GM19395 (cell line): ENCODE measurements at regions not wholly inside any gene's neighbourhood (a gene's known extent, or its start where the extent isn't known, plus 50 kb on each side); places are given as distances from the start of the nearest gene placed in this dataset.

Experiments used
- ATAC-seq: cut with Tn5 transposase; IDR thresholded peaks from one replicate; pipeline ENCODE4 v1.9.1; 2021; ENCODE audit warnings: mild to moderate bottlenecking, moderate library complexity; ENCODE audit not compliant: unreplicated experiment

GRCh38 chr1:25082216-25082899 lies 149.9 kb downstream of the SYF2 start:
- no peak for ATAC-seq

GRCh38 chr1:25081496-25081895 lies 150.8 kb downstream of the SYF2 start:
- ATAC-seq = no peak

GRCh38 chr1:25080294-25081209 lies 150.5 kb upstream of the RUNX3 start:
- no peak for ATAC-seq

- ATAC-seq = no peak
Observed at GRCh38 chr1:25079048-25079447, 149.0 kb upstream of the RUNX3 start.

- ATAC-seq = no peak
Observed at GRCh38 chr1:25074351-25075227, 144.5 kb upstream of the RUNX3 start.

- no peak for ATAC-seq
Observed at GRCh38 chr1:25073640-25074270, 143.7 kb upstream of the RUNX3 start.

- no peak for ATAC-seq
Observed at GRCh38 chr1:25072461-25072860, 142.4 kb upstream of the RUNX3 start.

- ATAC-seq = no peak
Observed at GRCh38 chr1:25068829-25069228, 138.8 kb upstream of the RUNX3 start.

- ATAC-seq = no peak
Observed at GRCh38 chr1:25068316-25068715, 138.2 kb upstream of the RUNX3 start.

GRCh38 chr1:25067518-25068251 lies 137.6 kb upstream of the RUNX3 start:
- ATAC-seq = no peak

GRCh38 chr1:25066731-25067517 lies 136.8 kb upstream of the RUNX3 start:
- ATAC-seq = no peak

- no peak for ATAC-seq
Observed at GRCh38 chr1:25066256-25066655, 136.2 kb upstream of the RUNX3 start.

- ATAC-seq = no peak
Observed at GRCh38 chr1:25065795-25066238, 135.7 kb upstream of the RUNX3 start.

GRCh38 chr1:25065321-25065721 lies 135.2 kb upstream of the RUNX3 start:
- no peak for ATAC-seq

GRCh38 chr1:25064465-25065240 lies 134.6 kb upstream of the RUNX3 start:
- no peak for ATAC-seq

GRCh38 chr1:25063591-25064416 lies 133.7 kb upstream of the RUNX3 start:
- ATAC-seq = no peak

- ATAC-seq = no peak
Observed at GRCh38 chr1:25062621-25063255, 132.7 kb upstream of the RUNX3 start.
